VCaP (cell line): ENCODE measurements at regions not wholly inside any gene's neighbourhood (a gene's known extent, or its start where the extent isn't known, plus 50 kb on each side); places are given as distances from the start of the nearest gene placed in this dataset.

ENCODE experiments used
- H3K27ac ChIP-seq: fragments of 450-650 bp; 2 replicates; pipeline ENCODE4 v1.5.1; 2017
- TF ChIP-seq, protein P1 (sequence below): fragments of 450-650 bp; conservative IDR thresholded peaks from 2 replicates; pipeline ENCODE4 v1.5.1; 2017; ENCODE audit warnings: mild to moderate bottlenecking, moderate library complexity

DNA sequence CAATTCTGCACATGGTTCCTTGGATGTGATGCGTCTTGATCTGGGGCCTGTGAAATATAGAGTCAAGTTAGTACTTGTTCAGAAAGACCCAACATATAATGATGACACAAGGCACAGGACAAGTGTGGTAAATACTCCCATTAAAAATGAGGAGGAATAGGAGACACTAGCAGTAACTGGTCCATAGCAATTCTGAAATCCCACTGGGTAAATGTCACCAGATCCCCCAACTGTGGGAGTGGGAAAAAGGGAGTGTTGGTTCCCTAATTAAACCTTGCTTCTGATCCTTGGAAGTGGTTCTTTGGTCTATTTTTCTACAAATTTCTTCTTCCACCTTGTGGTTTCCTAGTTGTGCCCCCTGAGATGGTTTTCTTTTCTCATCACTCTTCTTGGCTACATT, 62.5 kb upstream of the NRP1 start:
- H3K27ac ChIP-seq = no peak overlapping the region
- TF ChIP-seq, protein P1, sequence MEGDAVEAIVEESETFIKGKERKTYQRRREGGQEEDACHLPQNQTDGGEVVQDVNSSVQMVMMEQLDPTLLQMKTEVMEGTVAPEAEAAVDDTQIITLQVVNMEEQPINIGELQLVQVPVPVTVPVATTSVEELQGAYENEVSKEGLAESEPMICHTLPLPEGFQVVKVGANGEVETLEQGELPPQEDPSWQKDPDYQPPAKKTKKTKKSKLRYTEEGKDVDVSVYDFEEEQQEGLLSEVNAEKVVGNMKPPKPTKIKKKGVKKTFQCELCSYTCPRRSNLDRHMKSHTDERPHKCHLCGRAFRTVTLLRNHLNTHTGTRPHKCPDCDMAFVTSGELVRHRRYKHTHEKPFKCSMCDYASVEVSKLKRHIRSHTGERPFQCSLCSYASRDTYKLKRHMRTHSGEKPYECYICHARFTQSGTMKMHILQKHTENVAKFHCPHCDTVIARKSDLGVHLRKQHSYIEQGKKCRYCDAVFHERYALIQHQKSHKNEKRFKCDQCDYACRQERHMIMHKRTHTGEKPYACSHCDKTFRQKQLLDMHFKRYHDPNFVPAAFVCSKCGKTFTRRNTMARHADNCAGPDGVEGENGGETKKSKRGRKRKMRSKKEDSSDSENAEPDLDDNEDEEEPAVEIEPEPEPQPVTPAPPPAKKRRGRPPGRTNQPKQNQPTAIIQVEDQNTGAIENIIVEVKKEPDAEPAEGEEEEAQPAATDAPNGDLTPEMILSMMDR = no peak

DNA sequence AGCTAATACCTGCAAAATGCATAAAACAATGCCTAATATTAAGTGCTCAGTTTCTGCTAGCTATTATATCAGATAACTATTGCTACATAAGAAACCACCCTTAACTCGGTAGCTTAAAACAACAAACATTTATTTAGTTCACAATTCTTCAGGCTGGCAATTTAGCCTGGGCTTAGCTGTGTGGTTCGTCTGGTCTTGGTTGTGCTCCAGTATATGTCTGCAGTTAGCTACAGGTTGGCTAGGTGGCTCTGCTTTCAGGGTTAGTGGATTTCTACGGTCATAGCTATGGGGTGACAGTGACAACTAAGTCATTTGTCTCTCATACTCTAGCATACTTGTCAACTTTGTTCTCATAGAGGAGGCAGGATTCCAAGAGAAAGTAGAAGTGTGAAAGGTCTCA, 61.8 kb upstream of the NRP1 start:
- TF ChIP-seq, protein P1 = no peak
- H3K27ac ChIP-seq = no peak overlapping the region

DNA sequence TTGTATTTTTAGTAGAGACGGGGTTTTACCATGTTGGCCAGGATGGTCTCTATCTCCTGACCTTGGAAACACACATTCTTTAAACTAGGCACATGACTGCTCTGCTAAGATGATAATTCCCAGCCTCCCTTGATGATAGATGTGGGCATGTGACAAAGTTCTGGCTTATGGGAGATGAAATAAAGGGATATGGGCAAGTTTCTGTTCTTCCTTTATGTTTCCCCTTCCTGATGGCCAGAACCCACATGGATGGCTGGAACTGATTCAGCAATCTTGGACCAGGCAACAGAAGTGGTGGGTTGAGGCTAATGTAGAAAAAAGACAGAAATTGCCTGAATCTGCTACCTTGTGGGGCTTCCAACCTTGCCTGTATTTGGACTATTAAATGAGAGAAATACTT, 60.7 kb upstream of the NRP1 start:
- TF ChIP-seq, protein P1 = no peak
- H3K27ac ChIP-seq = no peak overlapping the region

DNA sequence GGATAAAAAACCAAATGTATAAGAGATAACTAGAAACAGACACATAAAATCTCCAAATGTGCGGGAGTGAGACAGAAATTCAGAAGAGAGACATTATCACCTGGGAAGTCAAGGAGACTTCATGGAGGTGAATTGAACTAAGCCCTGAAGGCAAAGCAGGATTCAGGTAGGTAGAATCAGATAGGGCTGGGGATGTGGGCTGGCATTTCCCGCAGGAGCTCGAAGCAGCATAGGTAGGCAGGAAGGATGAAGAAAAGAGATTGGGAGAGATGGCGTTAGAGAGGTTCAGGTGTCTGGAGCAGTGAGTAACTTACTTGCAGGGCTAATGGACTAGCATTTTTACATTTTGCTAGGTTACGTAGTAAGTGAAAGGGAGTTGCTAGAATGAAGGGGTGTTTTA, 58.2 kb upstream of the NRP1 start:
- H3K27ac ChIP-seq = no peak overlapping the region
- TF ChIP-seq, protein P1 = no peak

DNA sequence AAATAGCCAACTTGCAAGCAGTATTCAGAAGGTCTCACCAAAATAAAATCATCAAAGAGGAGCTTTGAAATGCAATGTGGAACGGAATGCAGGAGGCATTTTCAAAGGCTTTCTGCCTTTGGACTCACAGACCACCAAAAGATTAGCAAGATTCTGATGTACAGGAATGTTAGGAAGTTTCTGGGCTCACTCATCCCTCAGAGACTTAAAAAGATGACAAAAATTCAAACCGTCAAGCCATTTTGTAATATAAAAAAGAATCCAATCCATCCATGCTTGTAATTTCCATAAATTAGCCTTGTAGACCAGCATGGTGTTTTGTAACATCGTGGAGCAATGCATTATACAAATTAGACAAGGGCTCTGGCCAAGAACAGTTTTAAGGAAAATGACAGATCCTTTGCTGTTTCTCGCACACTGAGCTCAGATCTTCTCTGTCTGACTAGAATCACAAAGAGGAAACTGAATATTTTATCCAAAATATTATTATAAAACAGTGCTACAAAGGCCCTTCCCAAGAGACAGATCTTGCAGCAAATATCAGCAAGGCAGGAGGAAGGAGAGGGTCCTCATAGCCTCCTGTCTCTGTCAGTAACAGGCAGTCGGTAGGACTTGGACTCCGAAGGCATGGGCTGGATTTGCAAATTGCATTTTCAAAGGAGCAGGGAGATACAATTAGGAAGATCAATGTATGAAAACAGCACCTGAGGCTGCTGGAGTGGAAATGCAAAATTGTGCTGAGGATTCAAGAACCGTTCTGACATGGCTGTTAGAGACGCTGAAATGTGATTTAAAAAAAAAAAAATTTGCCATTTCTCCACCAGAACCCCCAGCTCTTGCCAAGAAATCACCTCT, 57.4 kb upstream of the NRP1 start:
- TF ChIP-seq, protein P1 = no peak
- H3K27ac ChIP-seq = no peak overlapping the region

DNA sequence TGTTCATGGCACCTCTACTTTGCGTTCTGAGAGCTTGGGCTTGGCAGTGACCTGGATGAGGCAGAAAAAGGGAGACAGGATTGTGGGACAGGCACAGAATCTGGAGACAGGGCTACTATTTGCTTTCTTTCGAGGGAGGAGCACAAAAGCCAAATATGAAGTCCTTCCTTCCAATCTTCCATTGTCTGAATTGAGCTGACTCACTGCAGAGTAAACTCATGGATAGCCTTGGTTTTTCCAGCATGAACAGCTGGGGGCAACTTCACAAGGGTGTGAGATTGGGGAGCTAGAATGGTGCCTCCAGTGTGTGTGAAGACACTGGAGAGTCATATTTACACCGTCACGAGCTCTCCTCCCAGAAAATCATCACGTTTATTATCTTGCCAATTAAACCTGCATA, 55.6 kb upstream of the NRP1 start:
- no peak overlapping the region for H3K27ac ChIP-seq
- TF ChIP-seq, protein P1 = no peak

DNA sequence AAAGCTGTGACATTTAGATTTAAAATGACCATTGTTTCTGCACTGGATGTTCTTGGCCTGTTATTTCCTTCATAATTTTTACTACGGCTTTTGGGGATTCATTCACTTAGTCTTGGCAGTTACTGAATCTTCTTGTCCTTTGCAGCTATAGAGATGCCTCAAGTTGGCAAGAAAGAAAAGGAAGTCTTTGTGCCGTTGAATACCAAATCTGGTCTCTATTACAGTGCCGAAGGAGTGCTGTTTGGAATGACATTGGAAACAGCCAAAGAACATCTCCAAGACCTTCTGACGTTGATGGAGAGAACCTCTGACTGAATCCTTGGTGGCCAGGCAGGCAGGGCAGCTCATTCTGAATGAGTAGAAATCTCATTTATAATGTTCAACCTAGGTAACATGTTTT, 54.3 kb upstream of the NRP1 start:
- TF ChIP-seq, protein P1 = no peak

More for the DNA sequence above, 54.3 kb upstream of the NRP1 start:
- H3K27ac ChIP-seq = no peak overlapping the region; the same call in 1 of the 2 replicates
